Neural cell (in vitro differentiated cells): ENCODE measurements at regions not wholly inside any gene's neighbourhood (a gene's known extent, or its start where the extent isn't known, plus 50 kb on each side); places are given as distances from the start of the nearest gene placed in this dataset.

Source experiments
- H2AFZ ChIP-seq: fragments of 200-600, 300-800 bp; sonication (generic), shearing (Covaris generic); 2 replicates; pipeline ENCODE4 v1.6.0; 2014; ENCODE audit warnings: low read depth, mild to moderate bottlenecking, antibody characterized with exemption, low read length, moderate library complexity
- H3F3A ChIP-seq: fragments of 200-600 bp; shearing (Covaris generic); 2 replicates; pipeline ENCODE4 v1.6.1; 2016; ENCODE audit warnings: mild to moderate bottlenecking, moderate library complexity, mixed read lengths, antibody characterized with exemption, low read length; ENCODE audit not compliant: insufficient read depth, poor library complexity, severe bottlenecking
- H3K27ac ChIP-seq: fragments of 200-600, 300-800 bp; sonication (generic), shearing (Covaris generic); 2 replicates; pipeline ENCODE4 v1.5.1; 2014; ENCODE audit warnings: mild to moderate bottlenecking, low read length, moderate library complexity
- H3K27me3 ChIP-seq: fragments of 300-800, 200-600 bp; sonication (generic), shearing (Covaris generic); 2 replicates; pipeline ENCODE4 v1.6.0; 2014; ENCODE audit warnings: mild to moderate bottlenecking, low read depth, low read length, moderate library complexity; ENCODE audit not compliant: insufficient read depth
- H3K36me3 ChIP-seq: fragments of 300-800, 200-600 bp; sonication (generic), shearing (Covaris generic); 2 replicates; pipeline ENCODE4 v1.5.1; 2014; ENCODE audit warnings: mild to moderate bottlenecking, antibody characterized with exemption, low read length, moderate library complexity; ENCODE audit not compliant: insufficient read depth
- H3K4me2 ChIP-seq: fragments of 300-800, 200-600 bp; sonication (generic), shearing (Covaris generic); 2 replicates; pipeline ENCODE4 v1.6.0; 2014; ENCODE audit warnings: mild to moderate bottlenecking, low read length
- H3K4me3 ChIP-seq: fragments of 300-800, 200-600 bp; sonication (generic), shearing (Covaris generic); 2 replicates; pipeline ENCODE4 v1.5.1; 2014; ENCODE audit warnings: mild to moderate bottlenecking, low read length, moderate library complexity
- H3K79me2 ChIP-seq: fragments of 200-600 bp; shearing (Covaris generic); replicated peaks from 2 replicates; pipeline ENCODE4 v1.6.0; 2014; ENCODE audit warnings: mild to moderate bottlenecking, low read length, moderate library complexity; ENCODE audit not compliant: insufficient read depth
- H3K9ac ChIP-seq: fragments of 300-800, 200-600 bp; sonication (generic), shearing (Covaris generic); 2 replicates; pipeline ENCODE4 v1.6.1; 2016; ENCODE audit warnings: mild to moderate bottlenecking, low read length, mixed read lengths
- H3K9me2 ChIP-seq: fragments of 200-600 bp; shearing (Covaris generic); 2 replicates; pipeline ENCODE4 v1.6.1; 2016; ENCODE audit warnings: mild to moderate bottlenecking, low read length, mixed read lengths; ENCODE audit not compliant: insufficient read depth
- H3K9me3 ChIP-seq: fragments of 200-600, 300-800 bp; sonication (generic), shearing (Covaris generic); 2 replicates; pipeline ENCODE4 v1.6.1; 2016; ENCODE audit warnings: mild to moderate bottlenecking, mixed run types, low read length, moderate library complexity, mixed read lengths
- H4K20me1 ChIP-seq: fragments of 200-600 bp; shearing (Covaris generic); 2 replicates; pipeline ENCODE4 v1.6.1; 2016; ENCODE audit warnings: mild to moderate bottlenecking, mixed run types; ENCODE audit not compliant: insufficient read depth
- EP300 ChIP-seq: fragments of 450-650 bp; conservative IDR thresholded peaks from 2 replicates; pipeline ENCODE4 v1.6.1; 2014; ENCODE audit warnings: antibody characterized with exemption, mild to moderate bottlenecking, moderate library complexity; ENCODE audit not compliant: poor library complexity, severe bottlenecking
- EZH2 ChIP-seq: fragments of 200-600, 300-800 bp; shearing (Covaris generic), sonication (generic); IDR thresholded peaks from 2 replicates; pipeline ENCODE4 v1.6.1; 2014; ENCODE audit warnings: antibody characterized with exemption, low read length, borderline replicate concordance, mild to moderate bottlenecking; ENCODE audit not compliant: insufficient read depth, poor library complexity, severe bottlenecking
- MXI1 ChIP-seq: fragments of 450-650 bp; conservative IDR thresholded peaks from 2 replicates; pipeline ENCODE4 v1.6.1; 2014; ENCODE audit warnings: antibody characterized with exemption, mild to moderate bottlenecking; ENCODE audit not compliant: poor library complexity, severe bottlenecking
- POLR2AphosphoS5 ChIP-seq: IDR thresholded peaks from 2 replicates; pipeline ENCODE4 v1.6.1; 2012
- RAD21 ChIP-seq: fragments of 450-650 bp; conservative IDR thresholded peaks from 2 replicates; pipeline ENCODE4 v1.6.1; 2014; ENCODE audit warnings: antibody characterized with exemption, mild to moderate bottlenecking, moderate library complexity
- REST ChIP-seq: IDR thresholded peaks from 2 replicates; pipeline ENCODE4 v1.6.1; 2012; ENCODE audit warnings: borderline replicate concordance
- SMC3 ChIP-seq: fragments of 450-650 bp; conservative IDR thresholded peaks from 2 replicates; pipeline ENCODE4 v1.6.1; 2014; ENCODE audit warnings: antibody characterized with exemption, mild to moderate bottlenecking, moderate library complexity; ENCODE audit not compliant: poor library complexity
- TAF1 ChIP-seq: IDR thresholded peaks from 2 replicates; pipeline ENCODE4 v1.6.1; 2012; ENCODE audit warnings: low read depth
- TF ChIP-seq, protein P1 (sequence below): fragments of 450-650 bp; IDR thresholded peaks from 2 replicates; pipeline ENCODE4 v1.5.1; 2014; ENCODE audit warnings: antibody characterized with exemption, mild to moderate bottlenecking, moderate library complexity; ENCODE audit not compliant: poor library complexity, severe bottlenecking

GRCh38 chr3:146747051-146747450, 141.9 kb upstream of the PLSCR5 start:
- Histone ChIP-seq H3K36me3 (no peaks in the 10 kb centered on the region), H3K4me2 (no peak overlapping the region), H3K27ac (no peak overlapping the region), H3K4me3 (no peak overlapping the region), H2AFZ (no peak overlapping the region), H3K79me2 (no peaks in the 10 kb centered on the region), H3F3A (no peaks in the 10 kb centered on the region), H3K9me2 (no peaks in the 10 kb centered on the region), H3K27me3 (no peaks in the 10 kb centered on the region), H3K9me3 (no peaks in the 10 kb centered on the region), H3K9ac (no peak overlapping the region), H4K20me1 (no peaks in the 10 kb centered on the region)
- TF ChIP-seq POLR2AphosphoS5 (no peak), REST (no peak), EZH2 (no peak)

DNA sequence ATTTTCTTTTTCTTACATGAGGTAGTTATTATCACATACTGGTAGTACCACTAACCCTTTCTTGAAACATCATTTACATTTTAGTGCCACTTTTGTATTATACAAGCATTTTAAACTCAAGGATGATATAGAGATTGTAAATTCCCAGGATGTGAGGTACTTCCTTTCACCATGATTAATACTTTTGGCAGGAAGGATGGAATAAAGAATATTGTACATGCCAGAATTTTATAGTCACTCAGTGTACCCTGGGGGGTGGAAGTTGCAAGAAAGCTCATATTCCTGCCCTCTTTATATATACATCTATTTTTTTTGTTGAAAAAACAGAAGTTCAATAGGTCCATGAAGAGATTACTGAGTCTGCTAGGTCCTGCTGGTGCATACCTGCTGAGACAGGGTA, 141.0 kb upstream of the PLSCR5 start:
- TF ChIP-seq EP300 = no peak
- no peak for TF ChIP-seq POLR2AphosphoS5
- no peak for TF ChIP-seq MXI1
- TF ChIP-seq TAF1 = no peak
- no peak for TF ChIP-seq SMC3
- TF ChIP-seq, protein P1, sequence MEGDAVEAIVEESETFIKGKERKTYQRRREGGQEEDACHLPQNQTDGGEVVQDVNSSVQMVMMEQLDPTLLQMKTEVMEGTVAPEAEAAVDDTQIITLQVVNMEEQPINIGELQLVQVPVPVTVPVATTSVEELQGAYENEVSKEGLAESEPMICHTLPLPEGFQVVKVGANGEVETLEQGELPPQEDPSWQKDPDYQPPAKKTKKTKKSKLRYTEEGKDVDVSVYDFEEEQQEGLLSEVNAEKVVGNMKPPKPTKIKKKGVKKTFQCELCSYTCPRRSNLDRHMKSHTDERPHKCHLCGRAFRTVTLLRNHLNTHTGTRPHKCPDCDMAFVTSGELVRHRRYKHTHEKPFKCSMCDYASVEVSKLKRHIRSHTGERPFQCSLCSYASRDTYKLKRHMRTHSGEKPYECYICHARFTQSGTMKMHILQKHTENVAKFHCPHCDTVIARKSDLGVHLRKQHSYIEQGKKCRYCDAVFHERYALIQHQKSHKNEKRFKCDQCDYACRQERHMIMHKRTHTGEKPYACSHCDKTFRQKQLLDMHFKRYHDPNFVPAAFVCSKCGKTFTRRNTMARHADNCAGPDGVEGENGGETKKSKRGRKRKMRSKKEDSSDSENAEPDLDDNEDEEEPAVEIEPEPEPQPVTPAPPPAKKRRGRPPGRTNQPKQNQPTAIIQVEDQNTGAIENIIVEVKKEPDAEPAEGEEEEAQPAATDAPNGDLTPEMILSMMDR = no peak
- no peak for TF ChIP-seq REST
- TF ChIP-seq EZH2 = no peak
- TF ChIP-seq RAD21 = no peak
- no peak overlapping the region for H3K4me3 ChIP-seq
- no peak overlapping the region for H3K27ac ChIP-seq
- no peaks in the 10 kb centered on the region for H3F3A ChIP-seq
- H3K9me2 ChIP-seq = no peaks in the 10 kb centered on the region
- no peaks in the 10 kb centered on the region for H3K9me3 ChIP-seq
- H3K9ac ChIP-seq = no peak overlapping the region
- H3K4me2 ChIP-seq = no peak overlapping the region
- H3K27me3 ChIP-seq = no peaks in the 10 kb centered on the region
- H3K79me2 ChIP-seq = no peaks in the 10 kb centered on the region
- no peaks in the 10 kb centered on the region for H4K20me1 ChIP-seq
- no peaks in the 10 kb centered on the region for H3K36me3 ChIP-seq
- H2AFZ ChIP-seq = no peak overlapping the region
